GM12874 (cell line): ENCODE measurements at regions not wholly inside any gene's neighbourhood (a gene's known extent, or its start where the extent isn't known, plus 50 kb on each side); places are given as distances from the start of the nearest gene placed in this dataset.

Experiments used
- CTCF ChIP-seq: IDR thresholded peaks from 2 replicates; pipeline ENCODE4 v1.5.1; 2011; ENCODE audit warnings: low read depth, mild to moderate bottlenecking, control low read depth, low read length, moderate library complexity; ENCODE audit not compliant: insufficient read depth

- TF ChIP-seq CTCF: no peak
Observed at GRCh38 chr6:105983763-105984162, 102.4 kb upstream of the PRDM1 start.

DNA sequence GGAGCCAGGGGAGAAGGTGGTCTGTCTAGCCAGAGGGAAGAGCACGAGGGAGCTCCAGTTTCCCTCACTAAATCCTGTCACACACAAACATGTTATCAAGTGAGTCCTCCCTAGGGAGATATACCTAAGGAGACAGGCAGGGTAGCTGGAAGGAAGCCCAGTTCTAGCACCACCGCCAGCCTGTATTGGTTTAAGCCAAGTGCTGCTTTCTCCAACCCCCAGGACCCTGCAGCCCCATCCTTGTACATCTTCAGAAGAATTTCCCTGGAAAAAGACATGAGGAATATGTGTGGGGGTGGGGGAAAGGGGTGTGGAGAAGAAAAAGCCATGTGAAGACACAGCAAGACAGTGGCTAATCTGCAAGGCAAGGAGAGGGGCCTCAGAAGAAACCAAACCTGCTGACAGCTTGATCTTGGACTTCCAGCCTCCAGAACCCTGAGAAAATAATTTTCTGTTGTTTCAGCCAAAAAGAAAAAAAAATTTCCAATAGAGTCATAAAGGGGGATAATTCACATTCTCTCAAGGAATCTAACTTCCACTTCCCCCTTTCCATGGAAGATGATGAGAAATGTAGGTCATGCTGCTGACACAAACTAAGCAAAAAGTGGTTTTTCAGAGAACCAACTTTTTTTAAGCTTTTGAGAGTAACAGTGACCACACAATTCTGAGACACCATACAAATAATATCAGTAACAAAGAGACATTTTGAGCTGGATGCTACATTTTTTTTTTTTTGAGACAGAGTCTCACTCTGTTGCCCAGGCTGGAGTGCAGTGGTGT is 103.2 kb upstream of the PRDM1 start:
- TF ChIP-seq CTCF: no peak

DNA sequence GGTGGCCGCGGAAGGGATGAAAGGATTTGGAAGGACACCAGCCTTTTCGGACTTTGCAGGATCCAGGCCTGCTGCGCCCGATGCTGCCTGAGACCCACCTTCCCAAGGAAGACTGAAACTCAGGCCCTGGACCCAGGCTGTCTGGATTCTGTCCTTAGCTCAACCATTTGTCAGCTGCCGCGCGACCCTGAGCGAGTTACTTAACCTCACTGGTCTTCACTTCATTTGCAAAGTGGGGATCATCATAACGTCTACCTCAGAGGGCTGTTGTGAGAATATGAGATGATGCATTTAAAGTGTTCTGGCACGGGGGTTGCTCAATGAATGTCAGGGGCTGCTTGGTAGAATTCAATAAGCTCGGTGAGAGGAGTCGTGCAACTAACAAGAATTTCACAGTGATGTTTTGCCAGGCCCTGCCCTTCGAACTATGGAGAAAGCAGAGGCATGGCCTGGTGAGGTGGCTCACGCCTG is 104.2 kb upstream of the PRDM1 start:
- no peak for TF ChIP-seq CTCF

DNA sequence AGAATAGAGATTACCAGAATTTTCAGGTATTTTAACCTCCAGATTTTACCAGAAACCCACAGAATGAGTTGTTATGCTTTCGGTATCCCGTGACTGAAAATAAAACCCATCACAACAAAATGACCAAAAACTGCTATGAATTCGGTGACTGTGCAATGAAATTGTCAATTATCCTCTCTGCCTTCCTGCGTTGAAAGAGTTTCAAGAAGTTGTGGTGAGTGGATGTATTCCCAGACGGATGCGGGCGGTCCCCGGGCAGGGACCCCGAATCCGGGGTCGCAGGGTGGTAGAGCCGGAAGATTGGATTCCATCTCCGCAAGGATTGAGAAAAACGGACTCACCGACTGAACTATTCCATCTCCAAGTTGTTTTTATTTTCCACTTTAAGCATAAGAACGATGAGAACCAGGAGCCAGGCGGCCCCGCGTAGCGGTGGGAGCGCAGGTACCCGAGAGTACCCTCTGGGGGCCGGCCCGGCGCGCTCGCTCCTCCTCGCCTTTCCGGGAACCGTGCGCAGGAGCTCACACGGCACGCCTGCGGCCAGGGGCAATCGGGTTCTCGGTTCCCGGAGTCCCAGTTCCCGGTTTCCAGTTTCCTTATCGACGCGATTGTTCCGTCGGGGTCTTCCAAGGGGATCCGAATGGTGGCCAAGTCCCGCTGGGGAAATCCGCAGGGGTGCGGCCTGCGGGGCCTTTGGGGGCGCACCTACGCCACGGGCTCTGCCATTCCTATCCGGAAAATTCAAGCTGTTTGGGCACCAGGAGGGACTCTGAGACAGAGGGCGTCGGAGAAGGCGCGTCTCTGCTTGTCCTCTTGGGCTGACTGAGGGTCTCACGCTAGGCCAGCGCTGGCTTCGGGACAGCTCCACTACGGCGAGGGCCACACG is 104.9 kb upstream of the PRDM1 start:
- TF ChIP-seq CTCF: no peak

DNA sequence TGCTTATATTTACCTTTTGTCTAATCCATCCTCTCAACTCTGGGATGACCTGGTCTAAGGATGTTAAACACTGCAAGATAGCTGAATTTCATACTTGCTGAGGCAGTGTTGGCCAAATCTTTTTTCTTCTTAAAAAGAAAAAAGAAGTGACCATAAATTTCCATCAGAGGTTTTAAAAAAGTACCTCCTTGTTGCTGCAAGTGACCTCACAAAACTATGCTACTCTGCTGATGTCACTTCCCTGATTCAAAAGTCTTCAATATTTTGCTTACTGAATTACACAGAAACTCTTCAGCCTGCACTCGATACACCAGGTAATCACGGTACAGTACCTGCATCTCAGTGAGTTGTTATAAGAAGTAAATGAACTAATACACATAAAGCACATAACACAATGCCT is 107.2 kb upstream of the PRDM1 start:
- no peak for TF ChIP-seq CTCF

- TF ChIP-seq CTCF: no peak
Observed at GRCh38 chr6:105977934-105978504, 108.1 kb upstream of the PRDM1 start.

GRCh38 chr6:105974986-105975385 is 111.2 kb upstream of the PRDM1 start:
- no peak for TF ChIP-seq CTCF
